Activated CD8-positive, alpha-beta memory T cell treated with anti-CD3 and anti-CD28 coated beads for 48 hours (primary cell): ENCODE measurements at regions not wholly inside any gene's neighbourhood (a gene's known extent, or its start where the extent isn't known, plus 50 kb on each side); places are given as distances from the start of the nearest gene placed in this dataset.
A peak's percentile ranks its signal among the peaks of the same experiment; 100 is the strongest.

Source experiments
- DNase-seq, 3 experiments: peaks; one replicate each; pipeline ENCODE4 v3.0.0-alpha.2; 2020; ENCODE audit warnings: low read depth in 2 of 3, low spot score in 2 of 3

DNA sequence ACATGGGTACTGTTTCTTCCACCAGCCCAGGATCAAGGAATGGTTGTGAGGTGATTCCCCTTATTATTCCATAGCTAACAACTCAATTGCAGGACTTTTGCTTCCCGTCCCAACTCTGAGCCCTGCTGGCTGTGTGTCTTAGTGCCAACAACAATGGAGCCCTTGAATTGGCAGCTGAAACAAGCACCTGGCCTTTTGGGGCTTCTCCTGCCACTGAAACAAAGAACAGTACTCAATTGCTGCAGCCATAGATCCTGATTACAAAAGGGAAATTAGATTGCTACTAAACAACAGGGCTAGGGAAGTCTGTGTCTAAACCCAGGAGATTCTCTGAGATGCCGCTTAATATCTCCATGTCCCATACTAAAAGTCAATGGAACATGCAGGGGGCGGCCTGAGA is 61.3 kb upstream of the CARMIL1 start:
- no peak for DNase-seq

- no peak for DNase-seq
These were observed 60.8 kb upstream of the CARMIL1 start for GRCh38 chr6:25218346-25218745.

DNA sequence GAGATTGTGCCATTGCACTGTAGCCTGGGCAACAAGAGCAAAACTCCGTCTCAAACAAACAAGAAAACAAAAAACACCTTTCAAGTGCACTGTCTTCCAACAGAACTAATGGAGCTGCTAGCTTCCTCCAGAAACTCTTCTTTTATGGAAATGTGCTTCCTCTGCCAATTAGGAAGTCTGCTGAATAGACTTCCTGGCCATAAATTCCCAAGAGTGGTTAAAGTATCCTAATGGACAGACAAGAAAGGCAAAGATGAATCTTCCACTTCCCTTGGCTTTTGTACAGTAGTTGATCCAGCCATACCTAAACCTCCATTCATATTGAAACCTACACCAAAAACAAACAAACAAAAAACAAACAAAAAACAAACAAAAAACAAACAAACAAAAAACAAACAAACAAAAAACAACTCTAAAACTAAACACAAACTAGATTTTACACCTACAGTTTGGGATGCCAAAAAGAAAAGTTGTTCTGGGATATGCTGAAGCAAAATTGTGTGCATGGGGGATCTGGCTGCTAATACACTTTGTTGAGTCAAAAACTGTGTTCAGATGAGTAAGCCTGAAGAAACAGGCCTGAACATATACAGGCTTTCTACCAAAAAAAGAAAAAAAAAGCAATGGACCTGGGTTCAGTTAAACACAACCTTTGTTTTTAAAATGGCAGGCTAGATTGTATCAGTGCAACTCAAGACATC is 59.8 kb upstream of the CARMIL1 start:
- DNase-seq: no peak

DNA sequence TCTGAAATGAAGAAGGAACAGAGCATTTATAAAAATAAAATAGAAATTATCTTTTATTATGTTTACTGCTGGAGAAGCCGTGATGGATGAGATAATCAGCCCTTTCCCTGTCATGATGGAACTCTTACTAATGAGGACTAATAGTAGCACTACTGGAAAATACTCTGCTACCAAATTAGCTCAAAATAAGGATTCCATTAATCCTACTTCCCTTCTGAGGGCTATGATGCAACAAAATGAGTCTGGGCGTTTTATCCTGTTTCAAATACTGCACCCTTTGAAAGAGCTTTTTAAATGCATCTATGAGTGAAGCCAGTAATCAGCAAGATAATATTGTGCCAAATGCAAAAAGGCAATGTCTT is 59.3 kb upstream of the CARMIL1 start:
- DNase-seq: no peak

DNA sequence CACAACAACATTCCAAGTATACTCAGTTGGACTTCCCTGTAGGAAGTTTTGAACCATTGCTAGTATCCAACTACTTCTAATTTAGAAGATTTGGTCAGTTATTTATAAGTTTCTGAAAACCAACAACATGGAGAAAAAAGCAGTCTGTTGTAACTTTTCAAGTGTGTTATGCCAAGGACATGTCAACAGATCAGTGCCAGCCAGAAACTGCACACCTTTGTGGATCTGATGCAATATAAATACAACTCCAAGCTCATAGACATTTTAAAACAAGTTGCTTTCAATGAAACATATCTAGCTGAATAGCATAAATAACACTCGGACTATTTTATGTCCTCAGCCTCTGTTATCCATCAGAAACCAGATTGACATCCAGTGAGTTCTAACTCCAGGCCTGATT is 58.3 kb upstream of the CARMIL1 start:
- DNase-seq: no peak

DNA sequence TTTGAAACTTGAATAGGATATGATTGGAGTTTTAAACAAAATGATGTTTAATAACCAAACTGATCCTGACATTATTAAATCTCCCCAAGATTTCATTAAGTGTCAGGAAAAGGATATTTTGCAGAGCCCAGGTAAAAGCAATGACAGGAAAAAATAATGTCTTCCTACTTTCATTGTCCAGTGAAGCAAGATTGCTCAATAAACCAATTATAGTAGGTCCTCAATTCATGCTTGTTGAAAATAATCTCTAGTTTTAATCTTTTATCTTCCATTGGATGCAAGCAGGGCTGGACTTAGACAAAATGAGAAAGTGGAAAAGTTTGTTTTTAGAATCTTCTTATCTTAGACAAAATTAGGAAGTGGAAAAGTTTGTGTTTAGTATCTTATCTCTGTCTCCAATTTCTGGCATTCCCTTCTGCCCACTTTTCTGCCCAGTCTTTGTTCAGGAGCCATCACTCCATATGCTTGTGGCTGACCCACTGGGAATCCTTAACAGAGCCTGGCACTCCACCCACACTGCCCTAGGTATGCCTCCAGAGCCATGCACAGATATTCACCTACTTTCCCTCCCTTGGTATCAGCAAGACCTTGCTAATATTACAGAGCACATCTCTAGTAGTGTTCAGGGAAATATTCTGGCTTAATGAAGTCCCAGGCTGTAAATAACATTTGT is 57.0 kb upstream of the CARMIL1 start:
- DNase-seq: no peak

- peak; percentile 9 to 13 (median 12) for DNase-seq
These were observed 55.6 kb upstream of the CARMIL1 start for GRCh38 chr6:25223490-25223991.

- DNase-seq: no peak
These were observed 54.9 kb upstream of the CARMIL1 start for GRCh38 chr6:25224242-25224641.

DNA sequence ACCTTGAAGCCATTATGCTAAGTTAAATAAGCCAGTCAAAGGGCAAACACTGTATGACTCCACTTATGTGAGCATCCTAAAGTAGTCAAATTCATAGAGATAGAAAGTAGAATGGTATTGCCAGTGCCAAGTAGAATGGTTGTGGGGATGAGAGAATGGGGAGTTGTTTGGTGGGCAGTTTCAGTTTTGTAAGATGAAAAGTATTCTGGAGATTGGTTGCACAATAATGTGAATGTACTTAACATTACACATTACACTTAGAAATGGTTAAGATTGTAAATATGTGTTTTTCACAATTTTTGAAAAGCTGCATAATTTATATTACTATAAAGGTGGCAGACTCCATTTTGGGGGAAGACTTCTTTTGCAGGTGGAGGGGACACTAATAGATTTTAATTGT is 51.3 kb upstream of the CARMIL1 start:
- DNase-seq: no peak
